ENCODE measurements at regions not wholly inside any gene's neighbourhood (a gene's known extent, or its start where the extent isn't known, plus 50 kb on each side); places are given as distances from the start of the nearest gene placed in this dataset.

DNA sequence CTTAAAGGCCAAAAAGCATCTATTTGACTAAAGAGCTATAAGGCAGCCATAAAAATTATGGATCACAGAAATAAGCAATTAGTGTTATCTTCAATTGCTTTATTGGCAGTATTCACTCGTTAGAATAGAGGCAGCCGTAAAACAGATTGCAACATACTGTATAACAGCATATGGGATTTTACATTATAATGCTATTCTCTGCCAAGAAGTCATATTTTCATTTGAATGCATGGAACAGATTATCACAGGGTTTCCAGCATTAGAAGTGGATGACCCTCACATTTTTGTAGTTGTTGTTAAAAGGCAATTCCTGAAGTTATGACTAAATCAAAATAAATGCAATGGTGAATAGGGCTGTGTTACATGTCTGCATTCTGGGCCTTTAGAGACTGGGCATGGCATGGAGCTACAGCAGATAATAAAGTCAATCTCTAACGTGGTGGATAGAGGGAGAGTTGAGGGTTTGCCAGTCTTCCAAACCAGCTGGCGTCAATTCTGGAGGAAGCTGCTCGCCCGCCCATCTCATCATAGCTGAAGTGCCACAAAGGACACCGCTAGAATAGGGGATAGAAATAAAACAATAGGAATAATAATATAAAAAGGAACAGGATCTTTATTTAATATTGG is 155.4 kb upstream of the VRK2 start:
- Mint-ChIP-seq H3K27me3 (ENCODE audit: low read depth) (peaks cover 5% of the 10 kb centered on the region), H3K4me1 (ENCODE audit: low read depth) (peaks cover 9% of the 10 kb centered on the region), H3K27ac (ENCODE audit: unreplicated experiment) (no peak overlapping the region), H3K36me3 (ENCODE audit: low read depth) (peaks cover 2% of the 10 kb centered on the region), H3K4me3 (ENCODE audit: unreplicated experiment) (no peak overlapping the region), H3K9me3 (ENCODE audit: low read depth) (no peaks in the 10 kb centered on the region)
- no peak for DNase-seq (ENCODE audit: low spot score)
- TF ChIP-seq, protein P1, sequence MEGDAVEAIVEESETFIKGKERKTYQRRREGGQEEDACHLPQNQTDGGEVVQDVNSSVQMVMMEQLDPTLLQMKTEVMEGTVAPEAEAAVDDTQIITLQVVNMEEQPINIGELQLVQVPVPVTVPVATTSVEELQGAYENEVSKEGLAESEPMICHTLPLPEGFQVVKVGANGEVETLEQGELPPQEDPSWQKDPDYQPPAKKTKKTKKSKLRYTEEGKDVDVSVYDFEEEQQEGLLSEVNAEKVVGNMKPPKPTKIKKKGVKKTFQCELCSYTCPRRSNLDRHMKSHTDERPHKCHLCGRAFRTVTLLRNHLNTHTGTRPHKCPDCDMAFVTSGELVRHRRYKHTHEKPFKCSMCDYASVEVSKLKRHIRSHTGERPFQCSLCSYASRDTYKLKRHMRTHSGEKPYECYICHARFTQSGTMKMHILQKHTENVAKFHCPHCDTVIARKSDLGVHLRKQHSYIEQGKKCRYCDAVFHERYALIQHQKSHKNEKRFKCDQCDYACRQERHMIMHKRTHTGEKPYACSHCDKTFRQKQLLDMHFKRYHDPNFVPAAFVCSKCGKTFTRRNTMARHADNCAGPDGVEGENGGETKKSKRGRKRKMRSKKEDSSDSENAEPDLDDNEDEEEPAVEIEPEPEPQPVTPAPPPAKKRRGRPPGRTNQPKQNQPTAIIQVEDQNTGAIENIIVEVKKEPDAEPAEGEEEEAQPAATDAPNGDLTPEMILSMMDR (IDR thresholded peaks at IDR 0.05) = no peak

DNA sequence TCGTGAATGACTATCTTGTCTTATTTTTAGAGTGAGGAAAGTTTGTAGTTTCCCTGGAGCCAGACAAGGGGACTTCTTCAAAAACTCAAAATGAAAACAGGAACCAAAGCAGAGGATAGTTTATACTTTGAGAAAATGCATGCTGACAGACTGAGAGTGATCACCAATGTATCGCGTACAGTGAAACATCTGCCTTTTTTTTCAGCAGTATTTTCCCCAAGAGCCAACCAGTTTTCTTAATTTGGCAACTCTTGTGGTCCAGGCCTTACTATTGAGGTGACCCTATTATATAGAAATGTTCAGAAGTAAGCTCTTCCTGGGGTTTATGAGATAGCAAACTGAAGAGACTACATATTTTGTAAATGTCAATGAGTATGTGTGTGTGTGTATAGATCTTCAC is 153.7 kb upstream of the VRK2 start:
- Mint-ChIP-seq H3K36me3 (ENCODE audit: low read depth) (peaks cover 2% of the 10 kb centered on the region), H3K4me1 (ENCODE audit: low read depth) (peaks cover 9% of the 10 kb centered on the region), H3K4me3 (ENCODE audit: unreplicated experiment) (no peak overlapping the region), H3K27ac (ENCODE audit: unreplicated experiment) (no peak overlapping the region), H3K9me3 (ENCODE audit: low read depth) (no peaks in the 10 kb centered on the region), H3K27me3 (ENCODE audit: low read depth) (peaks cover 5% of the 10 kb centered on the region)
- TF ChIP-seq, protein P1 (IDR thresholded peaks at IDR 0.05) = no peak
- DNase-seq (ENCODE audit: low spot score) = no peak

DNA sequence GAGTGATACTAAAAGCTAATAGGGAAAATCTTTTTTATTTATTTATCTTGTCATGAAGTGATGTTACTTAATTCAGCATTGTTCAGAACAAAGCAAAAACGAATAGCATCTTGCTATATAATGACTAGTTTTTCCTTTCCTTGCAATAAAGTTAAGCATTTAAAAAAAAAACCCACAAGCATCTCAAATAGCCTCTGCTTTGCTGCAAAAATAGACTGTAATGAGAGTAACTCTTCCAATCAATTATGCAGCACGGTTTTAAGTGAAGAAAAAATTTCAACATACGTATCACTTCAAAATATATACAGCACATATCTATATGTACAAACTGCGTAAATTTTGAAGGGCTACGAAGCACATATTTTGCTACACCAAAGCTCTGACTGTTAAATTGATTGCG is 153.3 kb upstream of the VRK2 start:
- no peak overlapping the region for H3K4me3 Mint-ChIP-seq (ENCODE audit: unreplicated experiment)
- H3K4me1 Mint-ChIP-seq (ENCODE audit: low read depth) = peaks cover 9% of the 10 kb centered on the region
- no peak for DNase-seq (ENCODE audit: low spot score)
- TF ChIP-seq, protein P1 (IDR thresholded peaks at IDR 0.05) = no peak
- H3K27me3 Mint-ChIP-seq (ENCODE audit: low read depth) = peaks cover 3% of the 10 kb centered on the region
- H3K36me3 Mint-ChIP-seq (ENCODE audit: low read depth) = peaks cover 2% of the 10 kb centered on the region
- no peak overlapping the region for H3K27ac Mint-ChIP-seq (ENCODE audit: unreplicated experiment)
- no peaks in the 10 kb centered on the region for H3K9me3 Mint-ChIP-seq (ENCODE audit: low read depth)

DNA sequence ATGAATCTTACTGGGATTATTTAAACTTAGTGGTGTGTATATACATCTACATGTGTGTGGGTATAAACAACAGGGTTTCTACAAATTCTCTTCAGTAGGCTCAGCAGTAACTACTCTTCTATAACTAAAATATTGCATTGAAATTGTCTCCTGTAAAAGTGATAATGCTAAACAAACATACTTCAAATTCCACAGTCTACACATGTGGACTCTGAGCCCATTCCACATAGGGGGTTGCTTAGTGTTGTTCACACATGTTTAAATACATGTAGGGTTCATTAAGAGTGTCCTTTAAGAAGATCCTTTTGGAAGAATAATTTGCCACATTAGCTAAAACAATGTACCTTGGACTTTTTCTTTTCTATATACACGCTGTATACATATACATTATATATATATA is 152.8 kb upstream of the VRK2 start:
- Mint-ChIP-seq H3K36me3 (ENCODE audit: low read depth) (peaks cover 2% of the 10 kb centered on the region), H3K27ac (ENCODE audit: unreplicated experiment) (no peak overlapping the region), H3K4me3 (ENCODE audit: unreplicated experiment) (no peak overlapping the region), H3K27me3 (ENCODE audit: low read depth) (peaks cover 3% of the 10 kb centered on the region), H3K4me1 (ENCODE audit: low read depth) (peaks cover 9% of the 10 kb centered on the region), H3K9me3 (ENCODE audit: low read depth) (no peaks in the 10 kb centered on the region)
- no peak for DNase-seq (ENCODE audit: low spot score)
- TF ChIP-seq, protein P1 (IDR thresholded peaks at IDR 0.05) = no peak

DNA sequence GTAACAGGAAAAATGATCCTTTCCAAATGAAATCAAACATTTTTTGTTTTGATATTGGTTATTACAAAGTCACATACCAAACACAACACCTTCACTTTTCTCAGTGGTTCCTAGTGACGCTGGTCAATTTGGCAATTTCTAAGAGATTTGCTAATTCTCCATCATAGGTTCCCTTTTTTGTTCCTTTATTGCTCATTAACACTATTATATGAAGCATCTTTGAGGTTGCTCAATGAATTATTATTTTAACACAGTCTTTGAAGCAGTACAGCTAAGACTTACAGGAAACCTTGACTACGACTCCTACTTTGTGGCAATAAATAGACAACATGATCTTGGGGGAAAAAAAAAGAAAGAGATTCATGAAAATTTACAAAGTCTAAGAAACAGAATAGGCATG is 152.2 kb upstream of the VRK2 start:
- no peak overlapping the region for H3K27ac Mint-ChIP-seq (ENCODE audit: unreplicated experiment)
- H3K4me3 Mint-ChIP-seq (ENCODE audit: unreplicated experiment) = no peak overlapping the region
- TF ChIP-seq, protein P1 (IDR thresholded peaks at IDR 0.05) = no peak
- H3K36me3 Mint-ChIP-seq (ENCODE audit: low read depth) = peaks cover 2% of the 10 kb centered on the region
- H3K4me1 Mint-ChIP-seq (ENCODE audit: low read depth) = peaks cover 9% of the 10 kb centered on the region
- H3K9me3 Mint-ChIP-seq (ENCODE audit: low read depth) = no peaks in the 10 kb centered on the region
- DNase-seq (ENCODE audit: low spot score) = no peak
- H3K27me3 Mint-ChIP-seq (ENCODE audit: low read depth) = peaks cover 8% of the 10 kb centered on the region
